BLaER1 treated with 17β-estradiol and CSF1 and Interleukin-3, amounts not matched to agents 10 nM and 100 nM (cell line): ENCODE measurements at regions not wholly inside any gene's neighbourhood (a gene's known extent, or its start where the extent isn't known, plus 50 kb on each side); places are given as distances from the start of the nearest gene placed in this dataset.

Experiments
- H3K27ac ChIP-seq, 11 experiments: shearing (Covaris generic); formaldehyde crosslinking; 2 replicates each; pipeline ENCODE4 v1.8.1; 2022
- H3K27me3 ChIP-seq, 11 experiments: shearing (Covaris generic); formaldehyde crosslinking; 2 replicates each; pipeline ENCODE4 v1.8.1; 2022
- H3K36me3 ChIP-seq, 11 experiments: shearing (Covaris generic); formaldehyde crosslinking; 2 replicates each; pipeline ENCODE4 v1.8.1; 2022
- H3K4me1 ChIP-seq, 10 experiments: shearing (Covaris generic); formaldehyde crosslinking; 2 replicates each; pipeline ENCODE4 v1.8.1; 2022
- H3K4me2 ChIP-seq, 11 experiments: shearing (Covaris generic); formaldehyde crosslinking; 2 replicates each; pipeline ENCODE4 v1.8.1; 2022
- H3K4me3 ChIP-seq, 10 experiments: shearing (Covaris generic); formaldehyde crosslinking; 2 replicates each; pipeline ENCODE4 v1.8.1; 2022
- H3K9ac ChIP-seq, 11 experiments: shearing (Covaris generic); formaldehyde crosslinking; 2 replicates each; pipeline ENCODE4 v1.8.1; 2022
- H3K9me3 ChIP-seq, 11 experiments: shearing (Covaris generic); formaldehyde crosslinking; replicated peaks in 1 of 11; 2 replicates each; pipeline ENCODE4 v1.8.1; 2022
- H4K20me1 ChIP-seq, 11 experiments: shearing (Covaris generic); formaldehyde crosslinking; 2 replicates each; pipeline ENCODE4 v1.8.1; 2022
- Cebpa-rat ChIP-seq, 11 experiments: shearing (Covaris generic); IDR thresholded peaks; 2 replicates each; pipeline ENCODE4 v1.8.1; 2022

- H3K27me3 ChIP-seq, result no peaks in the 10 kb centered on the region
- no peaks in the 10 kb centered on the region for H3K4me1 ChIP-seq
- no peak overlapping the region for H3K4me3 ChIP-seq
Measured at GRCh38 chr4:135359128-135359527, 1157.5 kb upstream of the PABPC4L start.

GRCh38 chr4:135357091-135357490, 1155.5 kb upstream of the PABPC4L start:
- H3K4me2 ChIP-seq, result no peak overlapping the region
- no peak overlapping the region for H3K9ac ChIP-seq
- no peaks in the 10 kb centered on the region for H3K27me3 ChIP-seq
- no peak for TF ChIP-seq Cebpa-rat (IDR thresholded peaks at IDR 0.05)
- H3K4me1 ChIP-seq, result no peaks in the 10 kb centered on the region
- no peak overlapping the region for H3K4me3 ChIP-seq
- H3K27ac ChIP-seq, result no peak overlapping the region
- H3K36me3 ChIP-seq, result no peaks in the 10 kb centered on the region
- no peaks in the 10 kb centered on the region for H4K20me1 ChIP-seq
- no peaks in the 10 kb centered on the region for H3K9me3 ChIP-seq

More at GRCh38 chr4:135359128-135359527, 1157.5 kb upstream of the PABPC4L start:
- H3K4me2 ChIP-seq, result no peak overlapping the region
- H3K36me3 ChIP-seq, result no peaks in the 10 kb centered on the region
- H4K20me1 ChIP-seq, result no peaks in the 10 kb centered on the region
- no peaks in the 10 kb centered on the region for H3K9me3 ChIP-seq
- TF ChIP-seq Cebpa-rat (IDR thresholded peaks at IDR 0.05), result no peak
- H3K27ac ChIP-seq, result no peak overlapping the region
- no peak overlapping the region for H3K9ac ChIP-seq

GRCh38 chr4:135354876-135355275, 1153.3 kb upstream of the PABPC4L start:
- Histone ChIP-seq H3K27me3 (no peaks in the 10 kb centered on the region), H3K4me3 (no peak overlapping the region), H3K36me3 (no peaks in the 10 kb centered on the region), H3K4me1 (no peaks in the 10 kb centered on the region), H3K9ac (no peak overlapping the region), H3K9me3 (no peaks in the 10 kb centered on the region), H3K27ac (no peak overlapping the region), H4K20me1 (no peaks in the 10 kb centered on the region), H3K4me2 (no peak overlapping the region)
- TF ChIP-seq Cebpa-rat (IDR thresholded peaks at IDR 0.05), result no peak

- TF ChIP-seq Cebpa-rat (IDR thresholded peaks at IDR 0.05), result no peak
- H4K20me1 ChIP-seq, result no peaks in the 10 kb centered on the region
Measured at GRCh38 chr4:135353008-135353407, 1151.4 kb upstream of the PABPC4L start.

GRCh38 chr4:135344492-135344891, 1142.9 kb upstream of the PABPC4L start:
- H3K36me3 ChIP-seq, result no peaks in the 10 kb centered on the region
- no peak overlapping the region for H3K4me2 ChIP-seq
- H4K20me1 ChIP-seq, result no peaks in the 10 kb centered on the region
- no peak overlapping the region for H3K4me3 ChIP-seq
- no peak overlapping the region for H3K27ac ChIP-seq
- no peaks in the 10 kb centered on the region for H3K4me1 ChIP-seq
- H3K9me3 ChIP-seq, result no peaks in the 10 kb centered on the region
- no peak overlapping the region for H3K9ac ChIP-seq
- TF ChIP-seq Cebpa-rat (IDR thresholded peaks at IDR 0.05), result no peak
- no peaks in the 10 kb centered on the region for H3K27me3 ChIP-seq

More at GRCh38 chr4:135353008-135353407, 1151.4 kb upstream of the PABPC4L start:
- Histone ChIP-seq H3K4me3 (no peak overlapping the region), H3K4me1 (no peaks in the 10 kb centered on the region), H3K4me2 (no peak overlapping the region), H3K9me3 (no peaks in the 10 kb centered on the region), H3K36me3 (no peaks in the 10 kb centered on the region), H3K9ac (no peak overlapping the region), H3K27me3 (no peaks in the 10 kb centered on the region), H3K27ac (no peak overlapping the region)

- Histone ChIP-seq H3K4me3 (no peak overlapping the region), H3K4me1 (no peaks in the 10 kb centered on the region), H3K9me3 (no peaks in the 10 kb centered on the region), H3K27me3 (no peaks in the 10 kb centered on the region), H3K4me2 (no peak overlapping the region), H3K9ac (no peak overlapping the region), H3K27ac (no peak overlapping the region), H4K20me1 (no peaks in the 10 kb centered on the region), H3K36me3 (no peaks in the 10 kb centered on the region)
- TF ChIP-seq Cebpa-rat (IDR thresholded peaks at IDR 0.05), result no peak
Measured at GRCh38 chr4:135338181-135338580, 1136.6 kb upstream of the PABPC4L start.

GRCh38 chr4:135325264-135325663, 1123.7 kb upstream of the PABPC4L start:
- TF ChIP-seq Cebpa-rat (IDR thresholded peaks at IDR 0.05), result no peak
- Histone ChIP-seq H3K9me3 (peaks cover 0 to 7% (median 6%) of the 10 kb centered on the region in 11 experiments; a peak in 12 of 22 replicates), H3K4me1 (no peaks in the 10 kb centered on the region), H3K36me3 (no peaks in the 10 kb centered on the region), H3K27ac (no peak overlapping the region), H3K9ac (no peak overlapping the region), H3K4me2 (no peak overlapping the region), H3K4me3 (no peak overlapping the region), H3K27me3 (no peaks in the 10 kb centered on the region), H4K20me1 (no peaks in the 10 kb centered on the region)

GRCh38 chr4:135319685-135320084, 1118.1 kb upstream of the PABPC4L start:
- Histone ChIP-seq H4K20me1 (no peaks in the 10 kb centered on the region), H3K4me2 (no peak overlapping the region), H3K4me1 (no peaks in the 10 kb centered on the region; a peak in 1 of 20 replicates), H3K36me3 (no peaks in the 10 kb centered on the region), H3K27ac (no peak overlapping the region), H3K9me3 (peaks cover 0 to 7% (median 6%) of the 10 kb centered on the region in 11 experiments; a peak in 12 of 22 replicates), H3K9ac (no peak overlapping the region), H3K4me3 (no peak overlapping the region), H3K27me3 (no peaks in the 10 kb centered on the region)
- no peak for TF ChIP-seq Cebpa-rat (IDR thresholded peaks at IDR 0.05)

- Histone ChIP-seq H3K27me3 (no peaks in the 10 kb centered on the region), H3K4me3 (no peak overlapping the region), H3K9ac (no peak overlapping the region), H3K4me2 (peak overlapping the region in 1 of 11 experiments; percentile 1; a peak in 1 of 22 replicates), H3K27ac (no peak overlapping the region), H3K4me1 (no peaks in the 10 kb centered on the region; a peak in 1 of 20 replicates), H4K20me1 (no peaks in the 10 kb centered on the region), H3K9me3 (peaks cover 0 to 1% (median 0%) of the 10 kb centered on the region in 11 experiments; a peak in 5 of 22 replicates), H3K36me3 (no peaks in the 10 kb centered on the region)
- no peak for TF ChIP-seq Cebpa-rat (IDR thresholded peaks at IDR 0.05)
Measured at GRCh38 chr4:135316266-135316779, 1114.7 kb upstream of the PABPC4L start.

GRCh38 chr4:135290136-135290535, 1088.5 kb upstream of the PABPC4L start:
- Histone ChIP-seq H3K4me3 (no peak overlapping the region), H3K4me1 (no peaks in the 10 kb centered on the region), H3K4me2 (no peak overlapping the region), H3K36me3 (no peaks in the 10 kb centered on the region), H3K27ac (no peak overlapping the region), H3K9me3 (no peaks in the 10 kb centered on the region), H3K27me3 (no peaks in the 10 kb centered on the region), H3K9ac (no peak overlapping the region), H4K20me1 (no peaks in the 10 kb centered on the region)
- TF ChIP-seq Cebpa-rat (IDR thresholded peaks at IDR 0.05), result no peak
